ENCODE measurements at regions not wholly inside any gene's neighbourhood (a gene's known extent, or its start where the extent isn't known, plus 50 kb on each side); places are given as distances from the start of the nearest gene placed in this dataset.

GRCh38 chr14:87581298-87581697 lies 411.7 kb downstream of the GALC start:
- no peaks in the 10 kb centered on the region for H3K27me3 ChIP-seq (ENCODE audit: control insufficient read depth, insufficient read depth, low read length)
- H3K56ac ChIP-seq (ENCODE audit: extremely low read depth, insufficient read depth, low read length): no peak overlapping the region
- H3K4me1 ChIP-seq (ENCODE audit: control insufficient read depth, insufficient read depth, low read length): no peaks in the 10 kb centered on the region
- no peaks in the 10 kb centered on the region for H3K79me1 ChIP-seq (ENCODE audit: low read depth in 1 of 2, low read length in 2 of 2)
- DNase-seq: no peak
- no peaks in the 10 kb centered on the region for H3K9me1 ChIP-seq (ENCODE audit: insufficient read depth, low read length)
- no peak overlapping the region for H4K5ac ChIP-seq (ENCODE audit: low read depth, low read length)
- H3K23ac ChIP-seq (ENCODE audit: low read depth, low read length): no peak overlapping the region
- no peak overlapping the region for H2AK5ac ChIP-seq (ENCODE audit: low read depth, low read length)
- no peak overlapping the region for H2BK5ac ChIP-seq (ENCODE audit: low read depth, low read length, poor library complexity, severe bottlenecking)
- ChIA-PET CTCF (no interaction called here), POLR2A (ENCODE audit: unreplicated experiment) (no interaction called here)
- H3K18ac ChIP-seq (ENCODE audit: low read depth, low read length): no peak overlapping the region
- H4K20me1 ChIP-seq (ENCODE audit: insufficient read depth, low read length): no peaks in the 10 kb centered on the region
- no peaks in the 10 kb centered on the region for H3K36me3 ChIP-seq (ENCODE audit: control insufficient read depth, insufficient read depth, low read length)
- no peak overlapping the region for H2AK9ac ChIP-seq (replicated peaks; ENCODE audit: low read depth, low read length, poor library complexity)
- peaks cover 8% of the 10 kb centered on the region; the same call in 1 of the 2 replicates for H3K9me3 ChIP-seq (ENCODE audit: control insufficient read depth, insufficient read depth, low read length)
- in situ Hi-C loops (cut with MboI; ENCODE audit: low sequenced_read_pairs): no loop called here
- no peak overlapping the region for H3K14ac ChIP-seq (replicated peaks; ENCODE audit: low read depth, low read length)
- H2AFZ ChIP-seq (replicated peaks; ENCODE audit: low read length, poor library complexity): no peak overlapping the region
- no peak overlapping the region for H3K4me2 ChIP-seq (ENCODE audit: low read depth, low read length)
- no peak overlapping the region for H3K27ac ChIP-seq (ENCODE audit: insufficient read depth, low read length)
- intact Hi-C loops (cut with micrococcal nuclease): no loop called here
- H3K9ac ChIP-seq (ENCODE audit: low read depth, low read length): no peak overlapping the region
- no peak overlapping the region for H4K91ac ChIP-seq (ENCODE audit: insufficient read depth, low read depth, low read length)
- no TSS peak for BruUV-seq (replicated peaks)
- no CpG with 5 or more reads among the region's 2 CpGs for WGBS, 2 experiments (ENCODE audit: extremely low coverage in 2 of 2, insufficient read length in 1 of 2)
- no peak overlapping the region for H2BK15ac ChIP-seq (ENCODE audit: low read depth, low read length)
- no peak overlapping the region for H4K8ac ChIP-seq (ENCODE audit: low read depth in 2 of 2, low read length in 2 of 2)
- TF ChIP-seq CHD1 (IDR thresholded peaks at IDR 0.05; ENCODE audit: low read depth, low read length): no peak
- no peak for TF ChIP-seq BHLHE40 (IDR thresholded peaks at IDR 0.05; ENCODE audit: low read depth, low read length)
- H3K4me3 ChIP-seq (ENCODE audit: insufficient read depth, low read depth, low read length): no peak overlapping the region
- no peak for ATAC-seq (ENCODE audit: low read depth)
- H3K4ac ChIP-seq (ENCODE audit: low read depth, low read length): no peak overlapping the region
- dilution Hi-C loops (cut with HindIII; ENCODE audit: low sequenced_read_pairs, unreplicated experiment): no loop called here
- no peak overlapping the region for H2BK20ac ChIP-seq (ENCODE audit: low read depth, low read length)
- no peak overlapping the region for H2BK120ac ChIP-seq (ENCODE audit: low read depth, low read length)

Data from IMR-90 (cell line).